GM23248 (cell line): ENCODE measurements at regions not wholly inside any gene's neighbourhood (a gene's known extent, or its start where the extent isn't known, plus 50 kb on each side); places are given as distances from the start of the nearest gene placed in this dataset.

ENCODE experiments used
- EZH2 ChIP-seq: fragments of 200-600 bp; sonication (generic); IDR thresholded peaks from 2 replicates; pipeline ENCODE4 v1.6.1; 2018; ENCODE audit warnings: antibody characterized with exemption, mild to moderate bottlenecking; ENCODE audit not compliant: insufficient read depth, poor library complexity, severe bottlenecking
- EZH2phosphoT487 ChIP-seq: fragments of 200-600 bp; sonication (generic); IDR thresholded peaks from 2 replicates; pipeline ENCODE4 v1.6.1; 2018; ENCODE audit warnings: antibody characterized with exemption, moderate library complexity, mild to moderate bottlenecking, low read depth; ENCODE audit not compliant: insufficient read depth

- TF ChIP-seq EZH2phosphoT487 (no peak), EZH2 (no peak)
Observed at GRCh38 chr5:152546493-152546892, 141.4 kb upstream of the NMUR2 start.
